Stimulated activated CD8-positive, alpha-beta memory T cell treated with anti-CD3 and anti-CD28 coated beads, Interleukin-12 subunit alpha, Interleukin-12 subunit beta, amount 100 ng/mL, for 1 hour (primary cell): ENCODE measurements at regions not wholly inside any gene's neighbourhood (a gene's known extent, or its start where the extent isn't known, plus 50 kb on each side); places are given as distances from the start of the nearest gene placed in this dataset.
"Not testable (repeated sequence)": the region's sequence is repeated elsewhere in the genome, so short reads cannot be mapped to it uniquely, and the experiment has no call there.

Experiments
- DNase-seq: peaks from one replicate; pipeline ENCODE4 v3.0.0-alpha.2; 2020; ENCODE audit warnings: low read depth

GRCh38 chr2:8118940-8119781 lies 562.7 kb upstream of the ID2 start:
- DNase-seq = no peak

- DNase-seq = no peak
Observed at GRCh38 chr2:8119782-8120505, 561.9 kb upstream of the ID2 start.

- no peak for DNase-seq
Observed at GRCh38 chr2:8120506-8120860, 561.4 kb upstream of the ID2 start.

GRCh38 chr2:8121022-8121825 lies 560.6 kb upstream of the ID2 start:
- DNase-seq = no peak

GRCh38 chr2:8121826-8122513 lies 559.9 kb upstream of the ID2 start:
- DNase-seq = no peak

- DNase-seq = no peak
Observed at GRCh38 chr2:8122520-8122919, 559.3 kb upstream of the ID2 start.

GRCh38 chr2:8123464-8123863 lies 558.4 kb upstream of the ID2 start:
- no peak for DNase-seq

GRCh38 chr2:8125741-8126711 lies 555.8 kb upstream of the ID2 start:
- DNase-seq = no peak

- no peak for DNase-seq
Observed at GRCh38 chr2:8126783-8127182, 555.1 kb upstream of the ID2 start.

GRCh38 chr2:8131423-8131822 lies 550.4 kb upstream of the ID2 start:
- DNase-seq = not testable (repeated sequence)

GRCh38 chr2:8132351-8132831 lies 549.5 kb upstream of the ID2 start:
- no peak for DNase-seq

- DNase-seq = no peak
Observed at GRCh38 chr2:8132879-8133278, 549.0 kb upstream of the ID2 start.

- DNase-seq = no peak
Observed at GRCh38 chr2:8133363-8133762, 548.5 kb upstream of the ID2 start.

GRCh38 chr2:8133913-8134472 lies 547.9 kb upstream of the ID2 start:
- DNase-seq = no peak

GRCh38 chr2:8134473-8134932 lies 547.4 kb upstream of the ID2 start:
- no peak for DNase-seq

GRCh38 chr2:8134985-8135682 lies 546.7 kb upstream of the ID2 start:
- DNase-seq = no peak

- no peak for DNase-seq
Observed at GRCh38 chr2:8137801-8138200, 544.1 kb upstream of the ID2 start.

- DNase-seq = no peak
Observed at GRCh38 chr2:8138525-8138922, 543.3 kb upstream of the ID2 start.

GRCh38 chr2:8138923-8139667 lies 542.8 kb upstream of the ID2 start:
- DNase-seq = no peak
